ENCODE measurements at regions not wholly inside any gene's neighbourhood (a gene's known extent, or its start where the extent isn't known, plus 50 kb on each side); places are given as distances from the start of the nearest gene placed in this dataset.
A peak's percentile ranks its signal among the peaks of the same experiment; 100 is the strongest.
"Not testable (repeated sequence)": the region's sequence is repeated elsewhere in the genome, so short reads cannot be mapped to it uniquely, and the experiment has no call there.

- ATAC-seq; intact Hi-C loops (cut with micrococcal nuclease): not testable (repeated sequence)
- DNase-seq = peak; percentile 27
Measured at GRCh38 chr22:12279512-12280474, 3248.2 kb upstream of the OR11H1 start.

GRCh38 chr22:12284690-12285089 is 3243.3 kb upstream of the OR11H1 start:
- ATAC-seq; DNase-seq; intact Hi-C loops (cut with micrococcal nuclease): not testable (repeated sequence)

- ATAC-seq; DNase-seq; intact Hi-C loops (cut with micrococcal nuclease): not testable (repeated sequence)
Measured at GRCh38 chr22:12297351-12297750, 3230.6 kb upstream of the OR11H1 start.

Data from left ventricle myocardium superior (tissue), 1 donor.